RWPE2 (cell line): ENCODE measurements at regions not wholly inside any gene's neighbourhood (a gene's known extent, or its start where the extent isn't known, plus 50 kb on each side); places are given as distances from the start of the nearest gene placed in this dataset.

Experiments
- ATAC-seq: fragments of 200-7000 bp; cut with Tn5 transposase; 3 replicates; pipeline ENCODE4 v1.9.1; 2021; ENCODE audit warnings: low read depth
- DNase-seq: peaks from one replicate; pipeline ENCODE4 v3.0.0-alpha.2; 2020; ENCODE audit warnings: low spot score
- H3K27ac ChIP-seq: fragments of 450-650 bp; 2 replicates; pipeline ENCODE4 v1.5.1; 2017; ENCODE audit warnings: mild to moderate bottlenecking; ENCODE audit not compliant: poor library complexity, severe bottlenecking
- H3K27me3 ChIP-seq: fragments of 250-450 bp; sonication (Bioruptor Pico); 2 replicates; pipeline ENCODE4 v1.5.1; 2021; ENCODE audit warnings: mild to moderate bottlenecking, moderate library complexity; ENCODE audit not compliant: insufficient read depth, poor library complexity, severe bottlenecking
- H3K36me3 ChIP-seq: fragments of 250-450 bp; sonication (Bioruptor Pico); 2 replicates; pipeline ENCODE4 v1.5.1; 2020; ENCODE audit warnings: low read depth, mild to moderate bottlenecking, moderate library complexity
- H3K4me1 ChIP-seq: fragments of 250-450 bp; sonication (Bioruptor Pico); 2 replicates; pipeline ENCODE4 v1.5.1; 2021; ENCODE audit warnings: mild to moderate bottlenecking, moderate library complexity; ENCODE audit not compliant: insufficient read depth, poor library complexity, severe bottlenecking
- H3K4me3 ChIP-seq: fragments of 250-450 bp; sonication (Bioruptor Pico); 2 replicates; pipeline ENCODE4 v1.5.1; 2021; ENCODE audit warnings: mild to moderate bottlenecking, moderate library complexity; ENCODE audit not compliant: severe bottlenecking
- H3K9me3 ChIP-seq: fragments of 250-450 bp; sonication (Bioruptor Pico); 2 replicates; pipeline ENCODE4 v1.5.1; 2021; ENCODE audit warnings: mild to moderate bottlenecking, moderate library complexity; ENCODE audit not compliant: severe bottlenecking
- TF ChIP-seq, protein P1 (sequence below): fragments of 450-650 bp; IDR thresholded peaks from one replicate; pipeline ENCODE4 v1.5.1; 2017; ENCODE audit warnings: mild to moderate bottlenecking, moderate library complexity; ENCODE audit not compliant: poor library complexity, severe bottlenecking

GRCh38 chr15:47411733-47412132 is 305.6 kb upstream of the SEMA6D start:
- Histone ChIP-seq H3K36me3 (no peaks in the 10 kb centered on the region), H3K27ac (no peak overlapping the region), H3K4me3 (no peak overlapping the region), H3K27me3 (no peaks in the 10 kb centered on the region), H3K4me1 (peaks cover 3% of the 10 kb centered on the region), H3K9me3 (no peaks in the 10 kb centered on the region)
- DNase-seq (no peak), ATAC-seq (no peak)
- TF ChIP-seq, protein P1, sequence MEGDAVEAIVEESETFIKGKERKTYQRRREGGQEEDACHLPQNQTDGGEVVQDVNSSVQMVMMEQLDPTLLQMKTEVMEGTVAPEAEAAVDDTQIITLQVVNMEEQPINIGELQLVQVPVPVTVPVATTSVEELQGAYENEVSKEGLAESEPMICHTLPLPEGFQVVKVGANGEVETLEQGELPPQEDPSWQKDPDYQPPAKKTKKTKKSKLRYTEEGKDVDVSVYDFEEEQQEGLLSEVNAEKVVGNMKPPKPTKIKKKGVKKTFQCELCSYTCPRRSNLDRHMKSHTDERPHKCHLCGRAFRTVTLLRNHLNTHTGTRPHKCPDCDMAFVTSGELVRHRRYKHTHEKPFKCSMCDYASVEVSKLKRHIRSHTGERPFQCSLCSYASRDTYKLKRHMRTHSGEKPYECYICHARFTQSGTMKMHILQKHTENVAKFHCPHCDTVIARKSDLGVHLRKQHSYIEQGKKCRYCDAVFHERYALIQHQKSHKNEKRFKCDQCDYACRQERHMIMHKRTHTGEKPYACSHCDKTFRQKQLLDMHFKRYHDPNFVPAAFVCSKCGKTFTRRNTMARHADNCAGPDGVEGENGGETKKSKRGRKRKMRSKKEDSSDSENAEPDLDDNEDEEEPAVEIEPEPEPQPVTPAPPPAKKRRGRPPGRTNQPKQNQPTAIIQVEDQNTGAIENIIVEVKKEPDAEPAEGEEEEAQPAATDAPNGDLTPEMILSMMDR = no peak

GRCh38 chr15:47412136-47412535 is 305.2 kb upstream of the SEMA6D start:
- Histone ChIP-seq H3K9me3 (no peaks in the 10 kb centered on the region), H3K36me3 (no peaks in the 10 kb centered on the region), H3K4me1 (peaks cover 3% of the 10 kb centered on the region), H3K4me3 (no peak overlapping the region), H3K27ac (no peak overlapping the region), H3K27me3 (no peaks in the 10 kb centered on the region)
- no peak for DNase-seq
- no peak for ATAC-seq
- TF ChIP-seq, protein P1 = no peak

- DNase-seq (no peak), ATAC-seq (no peak)
- TF ChIP-seq, protein P1 = no peak
- H3K36me3 ChIP-seq = no peaks in the 10 kb centered on the region
- peaks cover 3% of the 10 kb centered on the region for H3K4me1 ChIP-seq
- H3K9me3 ChIP-seq = no peaks in the 10 kb centered on the region
- no peaks in the 10 kb centered on the region for H3K27me3 ChIP-seq
- H3K4me3 ChIP-seq = no peak overlapping the region
- no peak overlapping the region for H3K27ac ChIP-seq
These were observed 304.5 kb upstream of the SEMA6D start for GRCh38 chr15:47412802-47413201.

- no peak for ATAC-seq
- H3K27me3 ChIP-seq = no peaks in the 10 kb centered on the region
- TF ChIP-seq, protein P1 = no peak
- no peak overlapping the region for H3K27ac ChIP-seq
- no peak for DNase-seq
- H3K4me3 ChIP-seq = no peak overlapping the region
- peaks cover 3% of the 10 kb centered on the region for H3K4me1 ChIP-seq
- H3K9me3 ChIP-seq = no peaks in the 10 kb centered on the region
- no peaks in the 10 kb centered on the region for H3K36me3 ChIP-seq
These were observed 303.1 kb upstream of the SEMA6D start for GRCh38 chr15:47414207-47414606.

DNA sequence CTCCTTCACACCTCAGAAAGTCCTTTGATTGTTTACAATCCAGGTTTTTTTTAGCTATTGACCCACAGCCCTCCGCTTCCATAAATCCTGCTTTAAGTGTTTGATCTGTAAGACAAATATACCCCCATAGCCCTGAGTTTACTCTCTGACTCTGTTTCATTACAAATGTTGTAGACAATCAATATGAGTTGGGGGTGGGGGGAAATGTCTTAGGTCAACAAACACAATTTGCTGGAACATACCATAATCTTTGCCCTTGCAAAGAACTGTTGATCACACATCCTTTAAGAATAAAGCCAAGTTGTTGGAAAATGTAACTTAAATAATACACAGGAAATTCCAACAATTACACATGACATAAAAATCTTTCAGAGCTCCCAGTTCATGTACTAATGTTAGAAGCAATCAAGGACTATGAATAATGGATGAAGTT is 301.8 kb upstream of the SEMA6D start:
- Histone ChIP-seq H3K4me1 (peaks cover 3% of the 10 kb centered on the region), H3K4me3 (no peak overlapping the region), H3K27me3 (no peaks in the 10 kb centered on the region), H3K36me3 (no peaks in the 10 kb centered on the region), H3K9me3 (no peaks in the 10 kb centered on the region), H3K27ac (no peak overlapping the region)
- DNase-seq (no peak), ATAC-seq (peak; percentile 36; the same call in 1 of the 3 replicates)
- TF ChIP-seq, protein P1 = no peak
